Activated naive CD4-positive, alpha-beta T cell treated with anti-CD3 and anti-CD28 coated beads, Interleukin-2, amount 50 U/mL, for 72 hours (primary cell): ENCODE measurements at regions not wholly inside any gene's neighbourhood (a gene's known extent, or its start where the extent isn't known, plus 50 kb on each side); places are given as distances from the start of the nearest gene placed in this dataset.
"Not testable (repeated sequence)": the region's sequence is repeated elsewhere in the genome, so short reads cannot be mapped to it uniquely, and the experiment has no call there.

Experiments
- ATAC-seq, 2 donors: fragments of 150-1000 bp; cut with Tn5 transposase; 2 replicates each; pipeline ENCODE4 v1.10.0; 2021; ENCODE audit warnings: mild to moderate bottlenecking in 2 of 2, moderate library complexity in 2 of 2
- DNase-seq, 2 donors: peaks; one replicate each; pipeline ENCODE4 v3.0.0; 2021 to 2022; ENCODE audit warnings: low spot score in 2 of 2
- H3K27ac Mint-ChIP-seq, 2 donors: one replicate each; pipeline ENCODE4 v1.8.0; 2022; ENCODE audit warnings: mild to moderate bottlenecking in 2 of 2, mixed read lengths in 2 of 2
- H3K36me3 Mint-ChIP-seq, 2 donors: one replicate each; pipeline ENCODE4 v1.8.0; 2022; ENCODE audit warnings: mixed read lengths in 2 of 2
- H3K9me3 Mint-ChIP-seq, 2 donors: one replicate each; pipeline ENCODE4 v1.8.0; 2022; ENCODE audit warnings: mixed read lengths in 2 of 2

DNA sequence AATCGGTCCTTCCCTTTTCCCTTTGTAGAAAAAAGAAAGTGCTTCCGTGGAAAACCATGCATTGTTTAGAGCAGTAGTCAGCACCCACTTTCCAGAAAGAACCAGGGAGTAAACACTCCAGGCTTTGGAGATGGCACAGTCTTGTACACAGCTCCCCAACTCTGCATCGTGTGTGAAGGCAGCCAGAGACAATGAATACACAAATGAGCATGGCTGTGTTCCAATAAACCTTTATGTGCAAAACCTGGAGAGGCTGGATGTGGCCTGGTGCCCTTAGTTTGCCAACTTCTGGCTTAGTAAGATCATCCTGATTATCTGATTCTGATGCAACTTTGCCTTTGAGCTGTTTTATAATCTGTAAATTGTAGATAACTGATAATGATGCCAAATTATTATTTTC, 463.4 kb upstream of the TMEM132C start:
- H3K36me3 Mint-ChIP-seq = no peaks in the 10 kb centered on the region
- ATAC-seq (no peak), DNase-seq (no peak)
- peaks cover 4 to 11% of the 10 kb centered on the region in 2 donors for H3K9me3 Mint-ChIP-seq
- H3K27ac Mint-ChIP-seq = no peak overlapping the region

DNA sequence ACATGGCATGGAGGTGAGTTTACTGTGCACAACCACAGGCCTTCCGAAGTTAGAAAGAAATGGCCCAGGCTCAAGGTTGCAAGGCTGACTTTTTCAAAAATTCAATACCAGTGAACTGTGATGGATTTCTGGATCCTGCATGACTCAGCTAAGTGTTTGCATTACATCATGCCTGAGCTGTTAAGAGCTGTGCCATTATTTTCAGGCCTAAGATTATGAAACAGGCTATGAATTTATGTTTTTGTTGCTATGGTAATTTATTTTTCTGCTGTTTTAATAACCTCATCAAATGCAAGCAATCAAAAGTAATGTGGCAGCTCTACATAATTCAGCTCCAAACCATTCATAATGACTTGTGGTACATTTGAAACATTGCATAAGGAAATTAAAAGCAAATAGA, 457.7 kb upstream of the TMEM132C start:
- DNase-seq (no peak), ATAC-seq (no peak)
- peaks cover 14 to 26% of the 10 kb centered on the region in 2 donors for H3K9me3 Mint-ChIP-seq
- peaks cover 0 to 11% of the 10 kb centered on the region in 2 donors for H3K36me3 Mint-ChIP-seq
- no peak overlapping the region for H3K27ac Mint-ChIP-seq

DNA sequence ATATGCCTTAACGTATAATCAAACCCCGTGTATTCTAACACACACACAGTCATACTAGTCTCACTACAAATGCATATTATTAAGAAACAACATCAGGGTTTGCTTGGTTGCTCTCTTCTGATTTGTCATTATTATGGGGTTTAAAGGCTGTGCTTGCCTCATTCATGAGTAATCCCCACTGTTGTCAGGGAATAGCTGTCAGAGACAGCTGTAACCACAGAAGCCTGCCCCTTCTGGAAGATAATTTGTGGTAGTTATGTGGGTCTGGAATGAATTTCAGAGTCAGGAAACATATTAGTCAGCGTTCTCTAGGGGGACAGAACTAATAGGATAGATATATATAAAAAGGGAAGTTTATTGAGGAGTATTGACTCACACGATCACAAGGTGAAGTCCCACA, 456.9 kb upstream of the TMEM132C start:
- ATAC-seq (no peak), DNase-seq (no peak)
- peaks cover 0 to 11% of the 10 kb centered on the region in 2 donors for H3K36me3 Mint-ChIP-seq
- H3K9me3 Mint-ChIP-seq = peaks cover 14 to 29% of the 10 kb centered on the region in 2 donors
- no peak overlapping the region for H3K27ac Mint-ChIP-seq

DNA sequence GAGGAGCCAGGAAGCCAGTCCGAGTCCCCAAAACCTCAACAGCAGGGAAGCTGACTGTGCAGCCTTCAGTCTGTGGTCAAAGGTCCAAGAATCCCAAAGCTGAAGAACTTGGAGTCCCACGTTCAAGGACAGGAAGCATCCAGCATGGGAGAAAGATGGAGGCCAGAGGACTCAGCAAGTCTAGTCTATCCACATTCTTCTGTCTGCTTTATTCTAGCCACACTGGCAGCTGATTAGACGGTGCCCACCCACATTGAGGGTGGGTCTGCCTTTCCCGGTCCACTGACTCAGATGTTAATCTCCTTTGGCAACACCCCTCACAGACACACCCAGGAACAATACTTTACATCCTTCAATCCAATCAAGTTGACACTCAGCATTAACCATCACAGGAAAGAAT, 456.5 kb upstream of the TMEM132C start:
- DNase-seq, H3K27ac Mint-ChIP-seq: not testable (repeated sequence)

DNA sequence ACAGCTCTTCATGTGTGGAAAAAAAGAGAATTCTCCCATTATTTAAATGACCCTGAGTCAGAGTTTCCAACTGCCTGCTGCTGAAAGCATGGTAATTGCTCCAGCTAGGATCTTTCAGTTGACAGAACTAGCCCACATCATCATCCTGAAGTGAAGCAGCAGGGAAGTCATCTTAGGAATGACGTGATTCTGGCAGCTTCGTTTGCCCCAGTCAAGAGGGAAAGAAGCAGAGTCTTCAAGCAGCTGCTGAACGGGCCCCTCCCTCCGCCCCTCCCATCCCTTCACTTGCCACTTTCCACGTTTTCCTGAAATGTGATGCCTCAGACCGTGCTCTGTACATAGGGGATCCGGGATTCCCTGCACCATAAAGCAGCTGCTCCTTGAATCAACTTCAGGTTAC, 455.0 kb upstream of the TMEM132C start:
- Mint-ChIP-seq H3K9me3 (peaks cover 14 to 33% of the 10 kb centered on the region in 2 donors), H3K27ac (no peak overlapping the region), H3K36me3 (peaks cover 0 to 11% of the 10 kb centered on the region in 2 donors)
- DNase-seq (no peak), ATAC-seq (no peak)

More for the DNA sequence above, 456.5 kb upstream of the TMEM132C start:
- H3K36me3 Mint-ChIP-seq = peaks cover 0 to 11% of the 10 kb centered on the region in 2 donors
- ATAC-seq = not testable (repeated sequence)
- peaks cover 14 to 29% of the 10 kb centered on the region in 2 donors for H3K9me3 Mint-ChIP-seq

DNA sequence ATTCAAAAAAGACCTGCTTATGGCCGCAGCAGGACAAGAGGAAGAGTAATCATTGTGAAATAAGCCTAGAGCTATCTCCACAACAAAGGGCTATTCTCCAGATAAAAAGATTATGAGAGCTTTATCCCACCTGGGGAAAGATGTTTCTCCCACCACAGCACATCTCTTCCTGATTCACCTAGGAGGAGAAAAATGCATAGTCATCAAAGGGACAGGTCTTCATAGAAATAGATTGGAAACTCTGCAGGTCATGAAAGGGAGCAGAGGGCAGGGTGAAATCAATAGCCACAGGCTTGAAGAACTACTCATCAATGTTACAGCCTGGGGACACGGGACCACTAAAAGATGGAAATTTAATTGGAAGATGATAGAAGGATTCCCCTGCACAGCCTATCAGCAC, 453.8 kb upstream of the TMEM132C start:
- Mint-ChIP-seq H3K9me3 (peaks cover 14 to 30% of the 10 kb centered on the region in 2 donors), H3K27ac (no peak overlapping the region), H3K36me3 (peaks cover 0 to 11% of the 10 kb centered on the region in 2 donors)
- DNase-seq (no peak), ATAC-seq (no peak)

DNA sequence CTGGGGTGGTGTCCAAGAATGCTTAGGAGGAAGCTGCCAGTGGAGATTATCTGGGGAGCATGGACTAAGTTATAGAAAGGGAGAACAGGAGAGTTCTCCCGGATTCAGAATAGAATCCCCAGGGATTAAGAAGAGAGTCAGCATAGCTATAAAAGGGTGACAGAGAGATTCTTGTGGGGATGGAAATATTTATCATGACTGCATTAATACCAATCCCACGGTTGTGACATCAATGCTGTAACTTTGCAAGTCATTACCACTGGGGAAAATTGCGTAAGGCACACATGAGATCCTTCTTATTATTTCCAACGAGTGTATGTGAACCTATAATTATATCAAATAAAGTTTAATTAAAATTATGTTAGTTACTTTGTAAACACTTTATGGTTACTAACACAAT, 447.9 kb upstream of the TMEM132C start:
- no peak overlapping the region for H3K27ac Mint-ChIP-seq
- ATAC-seq = no peak
- H3K36me3 Mint-ChIP-seq = no peaks in the 10 kb centered on the region

DNA sequence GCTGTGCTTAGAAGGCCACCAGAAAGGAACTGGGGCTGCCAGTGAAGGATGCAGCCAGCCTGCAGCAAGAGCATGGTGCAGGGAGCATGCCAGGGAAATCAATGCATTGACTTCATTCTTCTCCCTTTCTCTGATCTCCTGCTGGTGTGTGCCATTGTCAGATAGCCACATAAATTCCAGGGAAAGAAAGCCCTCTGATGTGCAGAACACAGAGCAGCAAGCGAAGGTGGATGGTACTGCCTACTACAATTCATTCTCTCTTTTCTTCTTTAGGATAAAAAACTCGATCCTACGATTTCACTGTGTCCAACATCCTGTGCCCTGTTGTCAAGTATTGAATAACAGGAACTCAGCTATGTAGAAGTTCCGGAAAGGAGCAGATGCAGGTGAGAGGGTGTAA, 446.7 kb upstream of the TMEM132C start:
- Mint-ChIP-seq H3K9me3 (peaks cover 18 to 33% of the 10 kb centered on the region in 2 donors), H3K27ac (no peak overlapping the region), H3K36me3 (no peaks in the 10 kb centered on the region)
- DNase-seq (no peak), ATAC-seq (no peak)

More for the DNA sequence above, 447.9 kb upstream of the TMEM132C start:
- DNase-seq = no peak
- peaks cover 6 to 26% of the 10 kb centered on the region in 2 donors for H3K9me3 Mint-ChIP-seq

DNA sequence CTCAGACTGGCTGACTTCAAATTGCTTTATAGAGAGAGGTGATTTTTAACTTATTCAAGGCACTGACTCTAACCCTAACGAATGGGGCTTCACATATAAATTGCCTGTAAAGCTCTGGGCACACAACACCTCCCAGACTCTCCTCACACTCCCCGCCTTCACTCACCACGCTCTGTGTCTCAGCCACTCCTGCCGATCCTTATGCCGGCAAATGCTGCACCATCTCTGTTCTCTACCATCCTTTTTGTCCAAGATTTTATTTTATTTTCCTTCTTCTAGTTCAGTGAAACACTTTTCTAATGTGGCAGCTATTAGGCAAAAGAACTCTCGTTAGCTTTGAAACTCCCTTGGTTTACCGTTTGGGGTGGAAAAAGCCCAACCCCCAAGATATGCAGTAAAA, 446.1 kb upstream of the TMEM132C start:
- DNase-seq (no peak), ATAC-seq (no peak)
- Mint-ChIP-seq H3K36me3 (no peaks in the 10 kb centered on the region), H3K9me3 (peaks cover 23 to 29% of the 10 kb centered on the region in 2 donors), H3K27ac (no peak overlapping the region)

DNA sequence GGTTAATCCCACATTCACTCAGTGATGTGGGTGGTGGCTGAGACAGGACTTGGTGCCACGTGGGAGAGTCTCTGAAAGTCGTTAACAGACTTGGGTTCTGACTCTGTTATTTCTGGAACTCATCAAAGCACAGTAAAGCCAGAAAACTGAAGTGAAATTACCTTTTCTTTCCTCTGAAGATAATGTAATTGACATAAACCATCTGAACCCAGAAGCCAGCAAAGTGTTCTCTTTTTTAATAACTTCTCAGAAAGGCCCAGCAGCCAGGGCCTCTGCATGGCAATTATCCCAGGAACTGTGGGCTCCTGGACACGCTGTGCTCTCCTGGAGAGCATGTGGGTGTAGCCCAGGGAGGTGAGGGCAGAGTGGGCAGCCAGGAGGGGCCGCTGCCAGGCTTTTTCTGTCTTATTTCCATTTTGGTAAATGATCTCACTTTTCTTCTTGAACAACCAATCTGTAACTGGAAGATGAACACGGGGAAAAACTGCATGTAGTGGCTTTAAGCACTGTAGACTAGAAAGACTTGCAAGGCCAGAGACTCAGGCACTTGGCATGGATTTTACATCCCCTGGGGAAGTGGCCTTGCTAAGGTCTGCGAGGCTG, 444.1 kb upstream of the TMEM132C start:
- Mint-ChIP-seq H3K9me3 (peaks cover 26 to 29% of the 10 kb centered on the region in 2 donors), H3K27ac (no peak overlapping the region), H3K36me3 (no peaks in the 10 kb centered on the region)
- ATAC-seq (no peak), DNase-seq (no peak)

DNA sequence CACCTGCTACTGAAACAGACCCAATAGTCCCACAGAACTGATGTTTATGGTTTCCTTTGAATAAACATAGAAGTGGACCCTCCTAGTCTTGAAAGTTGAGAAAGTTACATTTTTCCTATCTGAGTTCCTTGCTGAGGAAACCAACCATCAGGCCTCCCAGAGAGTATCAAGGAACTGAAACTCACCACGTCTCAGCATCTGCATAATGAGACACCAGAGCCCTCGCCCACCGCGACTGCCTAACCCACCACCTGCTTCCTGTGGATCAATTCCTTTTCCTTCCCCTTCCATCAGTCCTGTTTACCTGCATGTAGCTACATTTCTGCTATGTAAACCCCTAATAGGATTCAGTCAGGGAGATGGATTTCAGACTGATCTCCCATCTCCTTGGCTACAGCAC, 443.2 kb upstream of the TMEM132C start:
- H3K9me3 Mint-ChIP-seq = peaks cover 29 to 31% of the 10 kb centered on the region in 2 donors
- H3K36me3 Mint-ChIP-seq = no peaks in the 10 kb centered on the region
- H3K27ac Mint-ChIP-seq = no peak overlapping the region
- ATAC-seq (no peak), DNase-seq (no peak)

DNA sequence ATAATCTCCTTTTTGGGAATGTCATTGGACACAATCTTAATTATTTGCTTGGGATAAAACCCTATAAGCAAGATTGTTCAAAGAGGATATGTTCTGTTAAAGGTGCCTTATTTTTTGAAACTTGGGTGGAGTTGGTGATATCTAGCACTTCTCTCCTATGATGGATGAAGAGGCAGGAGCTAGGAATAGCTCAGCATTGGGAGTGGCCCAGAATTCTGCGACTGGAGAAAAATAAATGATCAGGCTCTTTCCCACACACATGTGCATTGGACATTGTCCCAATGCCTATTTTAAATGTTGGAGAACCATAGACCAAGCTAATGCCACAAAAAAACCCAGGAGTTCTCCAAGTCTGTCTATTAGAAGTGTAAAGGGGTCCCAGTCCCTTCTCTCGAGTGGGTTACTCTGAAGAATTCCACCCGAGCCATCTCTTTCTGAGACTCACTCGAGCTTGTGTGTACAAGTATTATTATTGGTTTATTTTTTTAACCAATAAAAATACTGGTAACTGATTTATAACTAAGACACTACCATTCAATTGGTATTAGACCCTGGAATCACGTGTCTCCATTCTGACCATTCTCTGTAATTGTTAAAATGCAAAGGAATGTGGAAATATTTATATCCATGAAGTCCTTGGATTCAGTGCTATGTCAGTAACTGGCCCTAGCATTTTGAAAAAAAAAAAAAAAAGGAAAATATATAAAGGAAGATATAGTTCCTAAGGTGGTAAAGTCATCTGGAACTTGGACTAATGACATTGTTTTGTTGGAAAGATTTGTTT, 437.5 kb upstream of the TMEM132C start:
- DNase-seq (no peak), ATAC-seq (no peak)
- no peak overlapping the region for H3K27ac Mint-ChIP-seq
- H3K36me3 Mint-ChIP-seq = no peaks in the 10 kb centered on the region
- H3K9me3 Mint-ChIP-seq = peaks cover 21 to 40% of the 10 kb centered on the region in 2 donors

DNA sequence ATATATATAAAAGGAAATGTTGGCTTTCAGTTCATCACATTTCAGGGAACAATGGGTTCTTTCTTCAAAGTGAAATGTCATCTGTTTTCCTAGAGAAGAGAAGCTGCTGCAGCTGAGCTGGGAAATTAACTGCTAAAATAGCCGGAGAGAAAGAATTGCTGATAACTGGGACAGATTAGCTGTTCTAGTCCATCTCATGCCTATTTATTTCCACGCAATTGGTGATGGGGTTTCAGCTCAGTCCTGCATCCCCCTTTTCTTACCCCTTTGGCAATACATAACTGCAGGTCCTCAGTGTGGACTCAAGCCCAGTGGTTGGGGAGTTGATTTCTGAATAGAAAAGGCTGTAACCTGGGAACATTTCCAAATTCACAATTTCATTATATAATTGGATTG, 436.9 kb upstream of the TMEM132C start:
- Mint-ChIP-seq H3K36me3 (no peaks in the 10 kb centered on the region), H3K27ac (no peak overlapping the region), H3K9me3 (peaks cover 20 to 34% of the 10 kb centered on the region in 2 donors)
- DNase-seq (no peak), ATAC-seq (no peak)

DNA sequence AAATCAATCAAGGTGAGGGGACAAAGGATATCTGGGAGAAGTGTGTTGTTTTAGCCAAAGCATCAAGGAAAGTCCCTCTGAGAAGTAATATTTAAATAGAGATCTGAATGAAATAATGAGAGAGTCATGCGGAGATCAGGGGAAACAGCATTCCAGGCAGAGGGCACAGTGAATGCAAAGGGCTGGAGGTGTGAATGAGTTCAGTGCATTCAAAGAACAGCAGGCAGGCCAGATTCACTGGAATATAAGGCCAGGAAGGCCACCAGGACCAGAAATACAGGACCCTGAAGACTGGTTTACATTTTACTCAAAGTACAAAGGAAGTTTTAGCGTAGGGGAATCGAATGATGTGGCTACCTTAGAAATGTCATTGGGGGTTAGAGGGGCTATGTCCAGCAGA, 436.2 kb upstream of the TMEM132C start:
- ATAC-seq (no peak), DNase-seq (no peak)
- H3K9me3 Mint-ChIP-seq = peaks cover 18 to 28% of the 10 kb centered on the region in 2 donors
- no peak overlapping the region for H3K27ac Mint-ChIP-seq
- H3K36me3 Mint-ChIP-seq = no peaks in the 10 kb centered on the region

DNA sequence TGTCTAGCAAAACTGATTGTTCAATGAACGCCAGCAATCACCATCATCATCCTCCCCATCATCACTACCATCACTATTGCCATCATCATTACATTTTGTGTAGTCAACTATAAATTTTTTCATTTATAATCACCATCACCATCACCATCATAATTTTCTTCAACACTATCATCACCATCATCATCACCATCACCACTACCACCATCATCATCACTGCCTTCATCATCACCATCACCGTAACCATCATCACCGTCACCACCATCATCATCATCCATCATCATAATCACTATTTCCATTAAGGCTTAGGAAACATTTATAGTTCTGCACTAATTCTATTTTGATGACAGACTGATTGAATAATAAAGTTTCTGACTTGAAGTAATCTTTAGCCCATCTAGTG, 434.8 kb upstream of the TMEM132C start:
- Mint-ChIP-seq H3K36me3 (peaks cover 0 to 5% of the 10 kb centered on the region in 2 donors), H3K9me3 (peaks cover 23% of the 10 kb centered on the region in 2 donors), H3K27ac (no peak overlapping the region)
- DNase-seq (no peak), ATAC-seq (no peak)

DNA sequence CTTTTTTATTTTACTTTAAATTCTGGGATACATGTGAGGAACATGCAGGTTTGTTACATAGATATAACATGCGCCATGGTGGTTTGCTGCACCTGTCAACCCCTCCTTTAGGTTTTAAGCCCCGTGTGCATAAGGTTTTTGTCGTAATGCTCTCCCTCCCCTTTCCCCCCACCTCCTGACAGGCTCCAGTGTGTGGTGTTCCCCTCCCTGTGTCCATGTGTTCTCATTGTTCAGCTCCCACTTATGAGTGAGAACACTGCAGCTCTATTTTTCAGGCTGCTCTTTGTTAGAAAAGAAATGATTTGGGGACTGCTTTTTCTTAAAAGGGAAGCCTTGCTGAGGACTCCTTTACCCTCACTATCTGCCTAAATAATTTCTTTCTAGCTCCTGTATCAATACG, 430.2 kb upstream of the TMEM132C start:
- DNase-seq, ATAC-seq, H3K36me3 Mint-ChIP-seq, H3K27ac Mint-ChIP-seq: not testable (repeated sequence)
- peaks cover 12 to 27% of the 10 kb centered on the region in 2 donors for H3K9me3 Mint-ChIP-seq

DNA sequence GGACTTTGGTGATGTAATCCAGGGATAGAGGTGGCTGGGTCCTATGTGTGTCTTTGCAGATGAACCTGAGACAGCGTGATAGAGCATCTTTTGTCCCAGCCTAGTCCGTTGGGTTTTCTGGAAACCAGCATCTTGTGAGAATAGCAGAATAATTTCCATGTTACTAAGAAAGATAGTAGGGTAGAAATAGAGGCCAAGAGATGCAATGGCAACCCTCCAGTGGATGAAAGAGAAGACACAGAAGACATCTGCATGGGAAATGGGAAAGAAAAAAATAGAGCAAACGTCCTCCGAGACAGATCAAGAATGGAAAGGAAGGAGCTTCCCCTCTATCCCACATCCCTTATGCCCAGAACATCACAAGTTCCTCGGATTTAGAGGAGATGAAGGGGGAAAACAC, 409.3 kb upstream of the TMEM132C start:
- ATAC-seq (no peak), DNase-seq (no peak)
- Mint-ChIP-seq H3K9me3 (peaks cover 14 to 29% of the 10 kb centered on the region in 2 donors), H3K36me3 (peaks cover 0 to 4% of the 10 kb centered on the region in 2 donors), H3K27ac (no peak overlapping the region)

DNA sequence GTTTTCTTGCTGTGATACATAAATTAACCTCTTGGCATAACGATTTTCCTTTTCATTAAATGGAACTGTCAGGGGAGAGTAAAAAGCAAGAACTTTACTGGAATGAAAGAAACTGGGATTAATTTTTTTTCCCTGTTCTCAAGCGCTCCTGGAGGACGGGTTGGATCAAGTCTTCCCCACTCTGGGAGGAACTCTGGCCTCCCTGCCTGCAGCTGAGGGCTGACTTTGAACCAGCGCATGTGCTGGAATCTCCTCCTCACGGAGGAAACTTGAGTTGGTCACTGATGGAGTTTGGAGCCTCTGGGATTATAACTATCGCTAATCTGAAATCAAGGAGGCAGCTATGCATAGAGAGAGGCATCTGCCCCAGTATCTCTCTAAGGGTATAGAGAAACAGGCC, 406.4 kb upstream of the TMEM132C start:
- Mint-ChIP-seq H3K9me3 (peaks cover 26 to 32% of the 10 kb centered on the region in 2 donors), H3K36me3 (peaks cover 0 to 14% of the 10 kb centered on the region in 2 donors), H3K27ac (no peak overlapping the region)
- ATAC-seq (no peak), DNase-seq (no peak)
